ENCODE measurements at regions not wholly inside any gene's neighbourhood (a gene's known extent, or its start where the extent isn't known, plus 50 kb on each side); places are given as distances from the start of the nearest gene placed in this dataset.
"Not testable (repeated sequence)": the region's sequence is repeated elsewhere in the genome, so short reads cannot be mapped to it uniquely, and the experiment has no call there.

DNA sequence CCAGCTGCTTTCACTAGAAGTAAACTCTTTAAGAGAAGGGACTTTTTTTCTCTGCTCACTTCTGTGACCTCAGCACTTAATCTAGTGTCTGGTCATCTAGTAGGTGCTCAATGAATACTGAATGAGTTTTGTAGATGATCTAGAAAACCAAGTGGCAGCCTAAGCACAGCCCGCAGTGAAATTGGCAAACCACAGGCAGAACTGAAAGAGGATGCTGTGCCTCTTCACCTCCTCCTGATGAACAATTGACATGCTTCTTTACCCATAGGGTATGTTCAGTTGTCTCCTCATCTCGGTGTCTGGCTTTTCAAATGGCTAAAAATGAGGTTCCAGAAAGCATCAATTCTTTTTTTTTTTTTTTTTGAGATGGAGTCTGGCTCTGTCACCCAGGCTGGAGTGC lies 399.5 kb downstream of the RMST start:
- no peak overlapping the region for H3K9ac ChIP-seq (ENCODE audit: low read depth, low read length)
- H3K4me1 ChIP-seq (ENCODE audit: control insufficient read depth, insufficient read depth, low read length), result no peaks in the 10 kb centered on the region
- H3K4me3 ChIP-seq (ENCODE audit: low read depth, low read length), result no peak overlapping the region
- no peaks in the 10 kb centered on the region for H3K9me3 ChIP-seq (ENCODE audit: control insufficient read depth, insufficient read depth, low read length)
- no peaks in the 10 kb centered on the region for H3K27me3 ChIP-seq (ENCODE audit: control insufficient read depth, insufficient read depth, low read length)
- H3K27ac ChIP-seq (ENCODE audit: low read depth, low read length), result no peak overlapping the region
- no peaks in the 10 kb centered on the region for H3K36me3 ChIP-seq (ENCODE audit: control insufficient read depth, insufficient read depth, low read length)

DNA sequence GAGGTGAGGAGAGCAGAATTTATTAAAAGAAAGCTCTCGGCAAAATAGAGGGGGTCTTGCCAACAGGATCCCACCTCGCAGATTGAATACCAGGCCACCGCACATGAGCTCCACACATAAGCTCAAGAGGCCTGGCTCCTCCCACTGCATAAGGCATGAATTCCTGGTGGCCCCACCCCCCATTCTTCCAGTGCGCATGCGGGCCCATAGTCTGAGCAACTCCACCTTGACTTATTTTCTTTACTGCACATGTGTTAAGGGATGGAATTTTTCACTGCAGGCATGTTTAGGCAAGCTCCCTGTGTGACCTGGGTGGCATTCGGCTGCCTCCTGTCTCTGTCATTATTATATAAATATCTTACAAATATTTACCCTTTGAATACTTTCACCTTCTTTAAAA lies 412.5 kb downstream of the RMST start:
- Histone ChIP-seq H3K4me3 (ENCODE audit: low read depth, low read length) (no peak overlapping the region), H3K4me1 (ENCODE audit: control insufficient read depth, insufficient read depth, low read length) (no peaks in the 10 kb centered on the region), H3K36me3 (ENCODE audit: control insufficient read depth, insufficient read depth, low read length) (no peaks in the 10 kb centered on the region), H3K9ac (ENCODE audit: low read depth, low read length) (no peak overlapping the region), H3K27me3 (ENCODE audit: control insufficient read depth, insufficient read depth, low read length) (no peaks in the 10 kb centered on the region), H3K9me3 (ENCODE audit: control insufficient read depth, insufficient read depth, low read length) (no peaks in the 10 kb centered on the region), H3K27ac (ENCODE audit: low read depth, low read length) (no peak overlapping the region)

DNA sequence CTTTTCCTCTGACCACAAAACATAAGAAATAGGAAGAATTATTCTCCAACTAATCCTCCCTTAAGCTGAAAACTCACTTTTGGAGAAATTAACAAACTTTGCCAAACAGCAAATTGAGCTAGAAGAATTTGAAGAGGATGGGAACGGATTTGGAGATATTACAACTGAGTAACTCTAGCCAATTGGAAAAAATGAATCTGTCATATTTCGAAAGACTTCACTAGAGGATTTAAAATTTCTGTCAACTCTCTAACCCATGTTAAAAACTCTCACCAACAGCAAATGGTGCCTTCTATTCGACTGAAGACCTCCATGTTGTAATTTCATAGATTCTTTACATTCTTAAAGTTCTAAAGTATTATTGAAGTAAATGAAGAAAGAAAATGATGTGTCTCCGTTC lies 414.2 kb downstream of the RMST start:
- no peaks in the 10 kb centered on the region for H3K27me3 ChIP-seq (ENCODE audit: control insufficient read depth, insufficient read depth, low read length)
- H3K4me1 ChIP-seq (ENCODE audit: control insufficient read depth, insufficient read depth, low read length), result no peaks in the 10 kb centered on the region
- no peaks in the 10 kb centered on the region for H3K36me3 ChIP-seq (ENCODE audit: control insufficient read depth, insufficient read depth, low read length)
- no peak overlapping the region for H3K4me3 ChIP-seq (ENCODE audit: low read depth, low read length)
- H3K9ac ChIP-seq (ENCODE audit: low read depth, low read length), result no peak overlapping the region
- no peak overlapping the region for H3K27ac ChIP-seq (ENCODE audit: low read depth, low read length)
- no peaks in the 10 kb centered on the region for H3K9me3 ChIP-seq (ENCODE audit: control insufficient read depth, insufficient read depth, low read length)

DNA sequence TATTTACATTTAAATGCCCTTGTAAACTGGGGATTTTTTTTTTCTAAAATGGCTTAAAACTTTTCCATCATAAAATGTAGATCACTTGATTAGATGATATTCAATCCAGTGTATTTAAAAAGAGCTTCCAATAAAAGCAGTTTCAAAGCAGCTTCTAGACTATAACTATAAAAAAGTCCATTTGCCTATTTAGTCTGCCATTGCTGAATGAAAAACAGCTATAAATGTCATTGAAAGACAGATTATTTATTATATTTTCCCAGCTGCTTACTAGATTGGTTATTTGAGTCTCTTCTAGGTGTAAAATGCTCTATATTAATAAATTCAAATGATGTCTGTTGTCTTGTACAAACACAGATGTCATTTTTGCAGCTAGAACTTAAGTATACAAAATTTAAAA lies 414.8 kb downstream of the RMST start:
- Histone ChIP-seq H3K9me3 (ENCODE audit: control insufficient read depth, insufficient read depth, low read length) (no peaks in the 10 kb centered on the region), H3K4me3 (ENCODE audit: low read depth, low read length) (no peak overlapping the region), H3K27me3 (ENCODE audit: control insufficient read depth, insufficient read depth, low read length) (no peaks in the 10 kb centered on the region), H3K36me3 (ENCODE audit: control insufficient read depth, insufficient read depth, low read length) (no peaks in the 10 kb centered on the region), H3K27ac (ENCODE audit: low read depth, low read length) (no peak overlapping the region), H3K9ac (ENCODE audit: low read depth, low read length) (no peak overlapping the region), H3K4me1 (ENCODE audit: control insufficient read depth, insufficient read depth, low read length) (no peaks in the 10 kb centered on the region)

DNA sequence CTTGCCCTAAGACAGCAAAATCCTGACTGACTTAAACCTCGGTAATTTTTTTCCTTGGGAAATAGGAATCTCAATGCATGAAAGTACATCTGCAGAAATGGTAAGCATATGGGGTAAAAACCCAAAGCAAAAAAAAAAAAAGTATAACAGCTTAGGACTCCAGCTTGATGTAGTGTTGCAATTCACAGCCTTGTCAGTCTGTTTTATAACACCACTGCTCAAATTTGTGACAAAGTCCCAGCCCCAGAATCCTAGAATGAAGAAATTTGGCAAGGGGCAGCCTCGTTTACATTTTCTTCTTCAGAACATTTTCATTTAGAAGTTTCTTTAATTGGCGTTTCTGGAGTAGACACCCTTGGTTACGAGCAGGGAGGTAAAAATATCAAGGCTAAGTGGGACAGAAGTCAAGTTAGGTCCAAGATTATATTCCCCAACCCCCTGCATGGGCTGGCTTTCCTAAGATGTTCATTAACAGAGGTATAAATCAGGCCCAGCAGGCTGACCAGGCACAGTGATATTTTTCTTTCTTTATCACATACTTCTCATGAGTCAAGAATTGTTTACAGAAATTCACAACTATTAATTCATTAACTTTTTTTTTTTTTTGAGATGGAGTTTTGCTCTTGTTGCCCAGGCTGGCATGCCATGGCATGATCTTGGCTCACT lies 424.0 kb downstream of the RMST start:
- H3K27me3 ChIP-seq (ENCODE audit: control insufficient read depth, insufficient read depth, low read length), result no peaks in the 10 kb centered on the region

DNA sequence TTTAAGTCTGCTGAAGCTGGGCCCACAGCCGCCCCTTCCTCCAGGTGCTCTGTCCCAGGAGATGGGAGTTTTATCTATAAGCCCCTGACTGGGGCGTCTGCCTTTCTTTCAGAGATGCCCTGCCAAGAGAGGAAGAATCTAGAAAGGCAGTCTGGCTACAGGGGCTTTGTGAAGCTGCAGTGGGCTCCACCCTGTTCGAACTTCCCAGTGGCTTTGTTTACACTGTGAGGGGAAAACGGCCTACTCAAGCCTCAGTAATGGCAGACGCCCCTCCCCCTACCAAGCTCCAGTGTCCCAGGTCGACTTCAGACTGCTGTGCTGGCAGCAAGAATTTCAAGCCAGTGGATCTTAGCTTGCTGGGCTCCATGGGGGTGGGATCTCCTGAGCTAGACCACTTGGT lies 435.3 kb downstream of the RMST start:
- not testable (repeated sequence) for H3K9ac ChIP-seq (ENCODE audit: low read depth, low read length); H3K27me3 ChIP-seq (ENCODE audit: control insufficient read depth, insufficient read depth, low read length); H3K4me3 ChIP-seq (ENCODE audit: low read depth, low read length); H3K4me1 ChIP-seq (ENCODE audit: control insufficient read depth, insufficient read depth, low read length); H3K9me3 ChIP-seq (ENCODE audit: control insufficient read depth, insufficient read depth, low read length); H3K36me3 ChIP-seq (ENCODE audit: control insufficient read depth, insufficient read depth, low read length); H3K27ac ChIP-seq (ENCODE audit: low read depth, low read length)

More for the DNA sequence above, 424.0 kb downstream of the RMST start:
- Histone ChIP-seq H3K9ac (ENCODE audit: low read depth, low read length) (no peak overlapping the region), H3K9me3 (ENCODE audit: control insufficient read depth, insufficient read depth, low read length) (no peaks in the 10 kb centered on the region), H3K4me3 (ENCODE audit: low read depth, low read length) (no peak overlapping the region), H3K4me1 (ENCODE audit: control insufficient read depth, insufficient read depth, low read length) (peaks cover 9% of the 10 kb centered on the region; the same call in 1 of the 2 replicates), H3K27ac (ENCODE audit: low read depth, low read length) (no peak overlapping the region), H3K36me3 (ENCODE audit: control insufficient read depth, insufficient read depth, low read length) (no peaks in the 10 kb centered on the region)

DNA sequence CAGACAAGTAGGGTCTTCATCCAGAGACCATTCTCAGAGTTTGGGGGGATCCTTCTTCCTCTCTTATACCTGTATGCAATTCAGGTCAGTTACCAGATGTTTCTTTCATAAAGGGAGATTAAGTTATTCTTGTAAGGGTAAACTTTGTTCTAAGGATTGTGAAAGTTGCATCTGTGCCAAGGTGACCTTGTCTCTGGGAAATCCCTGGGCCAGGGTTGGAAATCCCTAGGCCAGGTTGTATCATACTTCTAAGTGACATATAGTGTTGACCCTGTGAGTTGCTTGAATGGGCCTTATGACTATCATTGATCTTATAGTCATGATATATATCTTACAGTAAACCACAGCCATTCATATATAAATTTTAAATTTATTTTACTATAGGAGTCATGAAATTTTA lies 436.9 kb downstream of the RMST start:
- no peaks in the 10 kb centered on the region for H3K4me1 ChIP-seq (ENCODE audit: control insufficient read depth, insufficient read depth, low read length)

DNA sequence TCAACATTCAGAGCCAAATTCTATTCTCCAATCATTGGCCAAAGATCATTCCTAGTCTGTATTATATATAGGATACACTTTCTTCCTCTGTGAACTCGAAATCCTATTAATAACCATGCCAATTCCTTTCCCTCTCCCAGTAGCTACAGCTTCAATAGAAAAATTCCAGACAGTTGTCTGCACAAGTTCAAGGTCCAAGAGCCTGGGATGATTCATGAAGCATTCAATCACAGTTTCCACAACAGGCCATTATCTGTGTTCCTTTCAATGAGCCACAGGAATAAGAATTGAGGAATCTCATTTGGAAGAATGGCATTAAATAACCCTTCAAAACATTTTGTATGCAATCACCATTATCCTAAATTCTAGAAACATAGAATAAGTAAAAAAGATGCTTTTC lies 437.4 kb downstream of the RMST start:
- no peak overlapping the region for H3K27ac ChIP-seq (ENCODE audit: low read depth, low read length)
- no peak overlapping the region for H3K4me3 ChIP-seq (ENCODE audit: low read depth, low read length)
- no peak overlapping the region for H3K9ac ChIP-seq (ENCODE audit: low read depth, low read length)
- H3K36me3 ChIP-seq (ENCODE audit: control insufficient read depth, insufficient read depth, low read length), result no peaks in the 10 kb centered on the region
- H3K9me3 ChIP-seq (ENCODE audit: control insufficient read depth, insufficient read depth, low read length), result no peaks in the 10 kb centered on the region
- H3K4me1 ChIP-seq (ENCODE audit: control insufficient read depth, insufficient read depth, low read length), result no peaks in the 10 kb centered on the region
- no peaks in the 10 kb centered on the region for H3K27me3 ChIP-seq (ENCODE audit: control insufficient read depth, insufficient read depth, low read length)

More for the DNA sequence above, 436.9 kb downstream of the RMST start:
- H3K27ac ChIP-seq (ENCODE audit: low read depth, low read length), result no peak overlapping the region
- no peak overlapping the region for H3K4me3 ChIP-seq (ENCODE audit: low read depth, low read length)
- no peaks in the 10 kb centered on the region for H3K36me3 ChIP-seq (ENCODE audit: control insufficient read depth, insufficient read depth, low read length)
- no peaks in the 10 kb centered on the region for H3K27me3 ChIP-seq (ENCODE audit: control insufficient read depth, insufficient read depth, low read length)
- no peaks in the 10 kb centered on the region for H3K9me3 ChIP-seq (ENCODE audit: control insufficient read depth, insufficient read depth, low read length)
- no peak overlapping the region for H3K9ac ChIP-seq (ENCODE audit: low read depth, low read length)

DNA sequence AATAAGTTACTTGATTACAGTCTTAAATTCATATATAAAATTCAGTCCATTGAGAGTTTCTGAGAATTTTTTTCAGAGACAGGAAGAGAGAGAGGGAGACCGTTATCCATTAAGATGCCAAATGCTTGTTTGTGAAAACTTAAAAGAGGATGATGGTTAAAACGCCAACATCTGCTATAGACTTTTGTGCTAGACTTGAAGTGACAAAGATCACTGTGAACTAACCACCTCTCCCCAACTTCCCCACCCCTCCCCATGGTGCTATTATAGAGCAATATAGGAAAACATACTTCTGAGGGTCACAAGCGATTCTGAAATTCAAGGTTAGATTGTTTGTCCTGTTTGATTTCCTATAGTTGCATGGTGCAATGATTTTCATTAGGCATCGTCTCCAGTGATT lies 440.8 kb downstream of the RMST start:
- Histone ChIP-seq H3K4me1 (ENCODE audit: control insufficient read depth, insufficient read depth, low read length) (no peaks in the 10 kb centered on the region), H3K9me3 (ENCODE audit: control insufficient read depth, insufficient read depth, low read length) (no peaks in the 10 kb centered on the region), H3K36me3 (ENCODE audit: control insufficient read depth, insufficient read depth, low read length) (no peaks in the 10 kb centered on the region), H3K27ac (ENCODE audit: low read depth, low read length) (no peak overlapping the region), H3K27me3 (ENCODE audit: control insufficient read depth, insufficient read depth, low read length) (no peaks in the 10 kb centered on the region), H3K9ac (ENCODE audit: low read depth, low read length) (no peak overlapping the region), H3K4me3 (ENCODE audit: low read depth, low read length) (no peak overlapping the region)

DNA sequence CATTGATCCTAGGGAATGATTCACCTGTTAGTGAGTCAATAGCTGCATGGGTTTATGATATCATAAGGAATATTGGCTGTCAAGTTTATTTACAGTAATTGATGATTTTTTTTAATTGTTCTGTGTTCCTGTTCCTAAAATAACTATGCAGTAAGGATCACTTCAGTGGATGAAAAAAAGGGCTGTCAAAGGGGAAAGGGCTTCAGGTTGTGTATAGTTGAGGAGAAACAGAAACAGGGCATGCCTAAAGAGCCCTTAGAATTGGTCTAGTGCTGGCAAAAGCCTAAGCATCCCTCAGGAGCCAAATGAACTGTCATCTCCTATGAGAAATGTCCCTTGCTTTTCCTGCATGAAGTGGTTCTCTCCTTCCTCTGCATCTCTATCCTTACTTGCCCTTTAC lies 444.9 kb downstream of the RMST start:
- H3K4me3 ChIP-seq (ENCODE audit: low read depth, low read length), result no peak overlapping the region
- no peaks in the 10 kb centered on the region for H3K36me3 ChIP-seq (ENCODE audit: control insufficient read depth, insufficient read depth, low read length)
- H3K9me3 ChIP-seq (ENCODE audit: control insufficient read depth, insufficient read depth, low read length), result no peaks in the 10 kb centered on the region
- H3K4me1 ChIP-seq (ENCODE audit: control insufficient read depth, insufficient read depth, low read length), result no peaks in the 10 kb centered on the region
- no peaks in the 10 kb centered on the region for H3K27me3 ChIP-seq (ENCODE audit: control insufficient read depth, insufficient read depth, low read length)
- H3K9ac ChIP-seq (ENCODE audit: low read depth, low read length), result no peak overlapping the region
- H3K27ac ChIP-seq (ENCODE audit: low read depth, low read length), result no peak overlapping the region

DNA sequence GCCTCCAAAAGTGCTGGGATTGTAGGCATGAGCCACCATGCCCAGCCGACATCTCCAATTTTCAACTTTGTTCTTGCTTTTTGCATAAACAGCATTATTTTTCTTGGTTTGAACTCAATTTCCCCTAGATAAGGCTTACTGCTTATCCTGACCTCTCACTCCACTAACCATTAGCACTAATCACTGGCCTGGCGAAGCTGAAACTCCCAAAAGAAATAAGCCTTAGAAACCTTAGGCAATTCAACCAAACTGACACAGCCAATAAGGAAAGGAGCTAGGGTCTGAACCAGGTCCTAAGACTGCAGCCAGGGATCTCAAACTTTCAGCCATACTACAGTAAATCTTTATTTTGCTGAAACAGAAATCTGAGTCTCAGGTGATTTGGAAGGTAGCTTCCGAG lies 448.0 kb downstream of the RMST start:
- Histone ChIP-seq H3K27ac (ENCODE audit: low read depth, low read length) (no peak overlapping the region), H3K4me1 (ENCODE audit: control insufficient read depth, insufficient read depth, low read length) (no peaks in the 10 kb centered on the region), H3K4me3 (ENCODE audit: low read depth, low read length) (no peak overlapping the region), H3K36me3 (ENCODE audit: control insufficient read depth, insufficient read depth, low read length) (no peaks in the 10 kb centered on the region), H3K9ac (ENCODE audit: low read depth, low read length) (no peak overlapping the region), H3K9me3 (ENCODE audit: control insufficient read depth, insufficient read depth, low read length) (no peaks in the 10 kb centered on the region), H3K27me3 (ENCODE audit: control insufficient read depth, insufficient read depth, low read length) (no peaks in the 10 kb centered on the region)

DNA sequence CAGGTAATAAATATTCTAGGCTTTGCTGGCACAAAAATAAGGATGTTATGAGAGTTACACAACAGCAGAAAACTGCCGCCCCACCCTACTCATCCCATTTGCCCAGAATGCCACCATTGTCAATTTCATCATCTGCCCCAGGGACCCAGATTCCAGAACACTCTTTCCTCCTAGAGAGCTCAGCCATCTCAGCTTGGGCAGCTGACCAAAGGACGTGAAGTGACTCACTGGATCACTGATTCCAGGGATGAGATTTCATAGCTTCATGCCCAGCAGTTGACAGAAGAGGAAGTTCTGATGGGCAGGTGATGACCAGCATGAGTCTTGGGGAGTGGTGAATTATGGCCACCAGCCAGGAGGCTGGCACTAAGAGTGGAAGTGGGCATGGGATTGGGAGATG lies 450.3 kb downstream of the RMST start:
- Histone ChIP-seq H3K9ac (ENCODE audit: low read depth, low read length) (no peak overlapping the region), H3K36me3 (ENCODE audit: control insufficient read depth, insufficient read depth, low read length) (no peaks in the 10 kb centered on the region)

More for the DNA sequence above, 450.3 kb downstream of the RMST start:
- no peaks in the 10 kb centered on the region for H3K27me3 ChIP-seq (ENCODE audit: control insufficient read depth, insufficient read depth, low read length)
- no peak overlapping the region for H3K27ac ChIP-seq (ENCODE audit: low read depth, low read length)
- no peaks in the 10 kb centered on the region for H3K9me3 ChIP-seq (ENCODE audit: control insufficient read depth, insufficient read depth, low read length)
- H3K4me3 ChIP-seq (ENCODE audit: low read depth, low read length), result no peak overlapping the region
- no peaks in the 10 kb centered on the region for H3K4me1 ChIP-seq (ENCODE audit: control insufficient read depth, insufficient read depth, low read length)

Measured in HUES48 (cell line).